ENCODE measurements at regions not wholly inside any gene's neighbourhood (a gene's known extent, or its start where the extent isn't known, plus 50 kb on each side); places are given as distances from the start of the nearest gene placed in this dataset.
"Not testable (repeated sequence)": the region's sequence is repeated elsewhere in the genome, so short reads cannot be mapped to it uniquely, and the experiment has no call there.

DNA sequence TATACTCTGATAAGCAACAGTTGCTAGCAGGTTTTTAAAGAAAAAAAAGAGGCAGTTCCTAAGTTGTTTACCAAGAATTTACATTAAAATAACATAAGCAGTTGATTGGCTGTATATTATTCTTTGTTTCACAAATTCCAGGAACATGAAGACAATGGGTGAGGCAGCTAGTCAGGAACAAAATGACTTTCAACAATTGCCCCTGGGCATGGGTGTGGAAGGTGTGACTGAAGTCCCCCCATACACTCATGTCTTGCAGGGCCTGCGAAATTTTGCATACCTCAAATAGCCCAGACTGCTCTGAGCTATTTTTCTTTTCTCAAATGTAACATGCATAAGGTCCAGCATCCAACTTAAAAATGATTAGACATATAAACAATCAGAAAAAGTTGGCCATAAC, 267.2 kb upstream of the DIO3 start:
- no peak overlapping the region for H3K27ac ChIP-seq (ENCODE audit: low read length)
- intact Hi-C loops (cut with DNase I) = no loop called here
- ATAC-seq (no peak), DNase-seq (no peak)
- H3K4me1 ChIP-seq (ENCODE audit: control insufficient read depth, insufficient read depth, low read length) = no peaks in the 10 kb centered on the region
- H3K9me3 ChIP-seq (ENCODE audit: control insufficient read depth, low read length) = peaks cover 1% of the 10 kb centered on the region
- no peak overlapping the region for H3K4me3 ChIP-seq (ENCODE audit: low read length)
- WGBS = 82% methylated on average over 1 of the region's 1 CpG
- H3K27me3 ChIP-seq (ENCODE audit: control insufficient read depth, insufficient read depth) = no peaks in the 10 kb centered on the region

DNA sequence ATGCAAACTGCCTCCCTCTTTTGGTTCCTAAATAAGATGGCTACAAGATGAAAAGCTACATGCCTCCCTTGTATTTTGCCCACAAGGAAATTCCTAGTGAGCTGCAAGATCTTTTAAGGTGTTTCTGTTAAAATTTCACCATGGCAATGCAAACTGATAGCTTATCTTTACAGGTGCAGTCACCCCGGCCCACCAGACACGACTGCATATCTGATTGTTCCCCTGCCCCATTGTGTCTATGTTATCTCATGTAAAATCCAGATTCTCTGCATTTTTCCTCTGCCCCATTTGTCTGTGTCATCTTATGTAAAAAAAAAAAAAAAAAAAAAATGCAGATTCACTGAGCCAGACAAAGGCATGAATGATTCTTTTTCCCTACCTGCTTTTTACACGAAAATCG, 261.5 kb upstream of the DIO3 start:
- H3K27ac ChIP-seq (ENCODE audit: low read length); intact Hi-C loops (cut with DNase I); ATAC-seq; DNase-seq; H3K9me3 ChIP-seq (ENCODE audit: control insufficient read depth, low read length); H3K27me3 ChIP-seq (ENCODE audit: control insufficient read depth, insufficient read depth); H3K4me3 ChIP-seq (ENCODE audit: low read length); H3K4me1 ChIP-seq (ENCODE audit: control insufficient read depth, insufficient read depth, low read length): not testable (repeated sequence)
- 51% methylated on average over 4 of the region's 4 CpGs for WGBS

DNA sequence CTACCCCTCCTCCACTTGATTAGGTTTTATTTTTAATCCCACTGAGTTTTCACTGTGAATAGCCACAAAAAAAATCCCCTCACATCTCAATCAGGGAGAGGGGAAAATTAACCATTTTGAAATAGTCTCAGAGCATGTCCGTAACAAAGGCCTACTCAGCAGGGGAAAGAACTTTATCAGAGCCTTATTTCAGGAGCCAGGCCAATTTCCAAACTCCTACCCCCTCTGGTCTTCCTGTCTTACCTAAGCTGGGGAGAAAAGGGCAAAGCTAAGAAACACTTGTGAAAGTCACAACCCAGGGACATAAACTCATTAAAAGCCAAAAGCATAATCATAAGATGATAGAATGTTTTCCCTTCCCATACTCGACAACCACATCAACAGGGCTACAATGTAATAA, 260.3 kb upstream of the DIO3 start:
- intact Hi-C loops (cut with DNase I) = no loop called here
- Histone ChIP-seq H3K27me3 (ENCODE audit: control insufficient read depth, insufficient read depth) (no peaks in the 10 kb centered on the region), H3K9me3 (ENCODE audit: control insufficient read depth, low read length) (no peaks in the 10 kb centered on the region), H3K4me3 (ENCODE audit: low read length) (no peak overlapping the region), H3K4me1 (ENCODE audit: control insufficient read depth, insufficient read depth, low read length) (no peaks in the 10 kb centered on the region), H3K27ac (ENCODE audit: low read length) (no peak overlapping the region)
- WGBS = 76% methylated on average over 2 of the region's 2 CpGs
- no peak for DNase-seq
- ATAC-seq = no peak

DNA sequence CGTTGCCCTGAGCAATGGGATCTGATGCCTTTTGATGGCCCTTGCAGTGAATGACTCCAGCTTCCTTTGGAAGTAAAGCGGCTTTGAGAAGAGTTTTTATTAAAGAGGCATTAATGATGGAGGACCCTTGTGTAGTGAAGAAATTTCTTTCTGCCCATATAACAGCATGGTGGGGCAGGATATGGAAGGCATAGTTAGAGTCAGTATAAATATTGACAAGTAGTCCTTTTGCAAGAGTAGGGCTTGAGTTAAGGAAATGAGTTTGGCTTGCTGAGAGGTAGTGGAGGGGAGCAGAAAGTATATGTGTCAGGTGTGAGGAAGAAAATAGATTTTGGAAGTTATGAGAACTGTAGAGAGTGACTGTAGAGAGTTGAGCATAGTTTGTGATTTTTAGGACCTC, 254.1 kb upstream of the DIO3 start:
- H3K4me3 ChIP-seq (ENCODE audit: low read length); ATAC-seq; H3K27me3 ChIP-seq (ENCODE audit: control insufficient read depth, insufficient read depth); H3K9me3 ChIP-seq (ENCODE audit: control insufficient read depth, low read length); H3K27ac ChIP-seq (ENCODE audit: low read length); DNase-seq; intact Hi-C loops (cut with DNase I); H3K4me1 ChIP-seq (ENCODE audit: control insufficient read depth, insufficient read depth, low read length): not testable (repeated sequence)
- 82% methylated on average over 2 of the region's 2 CpGs for WGBS

DNA sequence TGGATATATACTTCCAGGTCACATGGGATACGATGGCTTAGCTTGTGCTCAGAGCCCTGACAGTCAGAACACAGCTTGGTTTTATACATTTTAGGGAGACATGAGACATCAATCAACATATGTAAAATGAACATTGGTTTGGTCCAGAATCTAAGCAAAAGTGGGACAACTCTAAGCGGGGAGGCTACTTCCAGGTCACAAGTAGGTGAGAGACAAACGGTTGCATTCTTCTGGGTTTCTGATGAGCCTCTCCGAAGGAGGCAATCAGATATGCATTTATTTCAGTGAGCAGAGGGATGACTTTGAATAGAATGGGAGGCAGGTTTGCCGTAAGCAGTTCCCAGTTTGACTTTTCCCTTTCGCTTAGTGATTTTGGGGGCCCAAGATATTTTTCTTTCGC, 250.1 kb upstream of the DIO3 start:
- H3K27me3 ChIP-seq (ENCODE audit: control insufficient read depth, insufficient read depth); DNase-seq; intact Hi-C loops (cut with DNase I); H3K9me3 ChIP-seq (ENCODE audit: control insufficient read depth, low read length); ATAC-seq; H3K4me1 ChIP-seq (ENCODE audit: control insufficient read depth, insufficient read depth, low read length); H3K4me3 ChIP-seq (ENCODE audit: low read length); H3K27ac ChIP-seq (ENCODE audit: low read length): not testable (repeated sequence)
- 74% methylated on average over 7 of the region's 7 CpGs for WGBS

DNA sequence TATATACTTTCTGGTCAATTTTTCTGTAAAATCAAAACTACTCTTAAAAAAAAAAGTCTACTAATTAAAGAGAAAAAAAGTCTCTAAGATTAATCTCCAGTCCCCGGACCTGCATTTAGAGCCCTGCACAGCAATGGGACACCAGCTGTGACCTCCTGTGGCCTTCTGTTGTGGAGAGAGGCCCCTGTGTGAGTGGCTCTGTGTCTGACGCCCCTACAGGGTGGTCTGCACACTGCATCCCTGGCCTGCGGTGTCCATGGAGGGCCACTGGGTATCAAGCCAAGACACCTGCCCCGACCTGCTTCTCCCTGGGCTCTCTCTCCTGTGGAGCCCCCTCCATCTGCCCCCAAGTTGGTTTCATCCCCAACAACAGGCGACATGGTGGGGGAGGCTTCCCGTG, 248.0 kb upstream of the DIO3 start:
- intact Hi-C loops (cut with DNase I) = no loop called here
- no peak overlapping the region for H3K4me3 ChIP-seq (ENCODE audit: low read length)
- peaks cover 3% of the 10 kb centered on the region for H3K9me3 ChIP-seq (ENCODE audit: control insufficient read depth, low read length)
- WGBS = 52% methylated on average over 6 of the region's 6 CpGs
- ATAC-seq = no peak
- H3K27ac ChIP-seq (ENCODE audit: low read length) = no peak overlapping the region
- no peak for DNase-seq
- no peaks in the 10 kb centered on the region for H3K27me3 ChIP-seq (ENCODE audit: control insufficient read depth, insufficient read depth)
- no peaks in the 10 kb centered on the region for H3K4me1 ChIP-seq (ENCODE audit: control insufficient read depth, insufficient read depth, low read length)

DNA sequence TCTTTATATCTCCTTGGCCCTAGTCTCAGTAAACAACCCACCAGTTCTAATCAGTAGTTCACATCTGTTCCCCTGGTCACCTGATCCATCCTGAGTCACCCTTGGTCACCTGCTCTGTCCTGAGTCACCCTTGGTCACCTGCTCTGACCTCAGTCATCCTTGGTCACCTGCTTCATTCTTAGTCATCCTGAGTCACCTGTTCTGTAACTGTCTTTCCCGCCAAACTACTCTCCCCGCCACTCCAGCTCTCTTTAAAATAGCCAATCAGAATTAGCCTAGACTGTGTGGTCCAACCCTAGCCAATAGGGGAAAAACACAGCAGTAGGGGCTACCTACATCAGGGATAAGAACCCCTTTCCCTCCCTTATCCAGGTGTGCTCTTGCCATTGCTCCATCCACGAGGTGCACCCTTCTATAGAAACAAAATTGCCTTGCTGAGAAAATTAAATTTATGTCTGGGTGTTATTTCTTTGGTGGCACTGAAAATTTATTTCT, 245.4 kb upstream of the DIO3 start:
- Histone ChIP-seq H3K27me3 (ENCODE audit: control insufficient read depth, insufficient read depth) (no peaks in the 10 kb centered on the region), H3K9me3 (ENCODE audit: control insufficient read depth, low read length) (peaks cover 3% of the 10 kb centered on the region), H3K27ac (ENCODE audit: low read length) (no peak overlapping the region), H3K4me3 (ENCODE audit: low read length) (no peak overlapping the region), H3K4me1 (ENCODE audit: control insufficient read depth, insufficient read depth, low read length) (no peaks in the 10 kb centered on the region)
- 88% methylated on average over 3 of the region's 3 CpGs for WGBS
- ATAC-seq (no peak), DNase-seq (no peak)
- intact Hi-C loops (cut with DNase I) = no loop called here

DNA sequence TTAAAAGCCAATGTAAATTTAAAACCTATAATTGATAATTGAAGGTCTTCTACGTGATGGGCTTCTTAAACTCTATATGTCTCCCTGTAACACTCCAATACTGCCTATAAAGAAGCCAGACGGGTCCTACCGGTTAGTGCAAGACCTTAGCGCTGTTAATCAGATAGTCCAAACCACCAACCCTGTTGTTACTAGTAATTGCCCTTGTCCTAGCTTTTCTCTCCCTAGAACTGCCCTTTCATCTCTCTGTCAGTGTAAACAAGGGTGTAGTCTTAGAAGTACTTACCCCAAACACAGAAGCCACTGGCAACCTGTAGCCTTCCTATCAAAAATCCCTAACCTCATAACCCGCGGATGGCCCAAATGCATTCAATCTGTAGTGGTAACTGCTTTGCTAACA, 243.0 kb upstream of the DIO3 start:
- intact Hi-C loops (cut with DNase I) = no loop called here
- Histone ChIP-seq H3K4me1 (ENCODE audit: control insufficient read depth, insufficient read depth, low read length) (no peaks in the 10 kb centered on the region), H3K4me3 (ENCODE audit: low read length) (no peak overlapping the region), H3K27ac (ENCODE audit: low read length) (no peak overlapping the region), H3K9me3 (ENCODE audit: control insufficient read depth, low read length) (peaks cover 3% of the 10 kb centered on the region), H3K27me3 (ENCODE audit: control insufficient read depth, insufficient read depth) (no peaks in the 10 kb centered on the region)
- DNase-seq (no peak), ATAC-seq (no peak)
- WGBS = 80% methylated on average over 6 of the region's 6 CpGs

DNA sequence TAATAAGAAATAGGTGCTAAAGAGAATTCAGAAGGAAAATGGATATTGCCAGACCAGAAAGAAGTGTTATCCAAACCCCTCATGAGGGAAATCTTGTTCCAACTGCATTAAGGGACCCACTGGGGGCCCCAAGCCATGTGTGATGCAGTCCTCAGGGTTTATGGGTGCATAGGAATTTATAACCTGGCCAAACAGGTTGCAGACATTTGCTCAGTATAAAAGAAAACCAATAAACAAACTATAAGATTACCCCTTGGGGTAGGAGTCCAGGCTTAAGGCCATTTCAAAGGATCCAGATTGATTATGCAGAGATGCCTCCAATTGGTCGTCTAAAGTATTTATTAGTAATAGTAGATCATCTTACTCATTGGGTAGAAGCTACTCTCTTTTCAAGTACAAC, 240.9 kb upstream of the DIO3 start:
- no peak for DNase-seq
- ATAC-seq = no peak
- no peak overlapping the region for H3K27ac ChIP-seq (ENCODE audit: low read length)
- peaks cover 5% of the 10 kb centered on the region for H3K9me3 ChIP-seq (ENCODE audit: control insufficient read depth, low read length)
- WGBS = 79% methylated on average over 1 of the region's 1 CpG
- H3K4me1 ChIP-seq (ENCODE audit: control insufficient read depth, insufficient read depth, low read length) = no peaks in the 10 kb centered on the region
- H3K27me3 ChIP-seq (ENCODE audit: control insufficient read depth, insufficient read depth) = no peaks in the 10 kb centered on the region
- intact Hi-C loops (cut with DNase I) = no loop called here
- no peak overlapping the region for H3K4me3 ChIP-seq (ENCODE audit: low read length)

DNA sequence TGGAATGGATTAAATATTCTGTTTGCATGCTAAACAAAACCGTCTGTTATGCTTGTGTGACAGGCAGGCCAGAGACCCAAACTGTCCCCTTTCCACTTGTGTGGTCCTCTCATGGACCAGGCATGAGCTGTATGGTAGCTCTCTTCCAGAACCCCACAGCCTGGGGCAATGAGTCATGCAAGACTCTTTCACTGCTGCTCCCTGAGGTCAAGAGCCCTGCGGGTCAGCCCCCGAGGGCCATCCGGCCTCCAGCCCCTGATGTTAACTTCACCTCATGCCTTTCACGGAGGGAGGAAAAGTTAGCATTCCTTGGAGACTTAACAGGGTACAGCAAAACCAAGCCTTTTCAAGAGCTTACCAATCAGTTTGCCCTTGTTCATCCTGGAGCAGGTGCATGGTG, 239.1 kb upstream of the DIO3 start:
- ATAC-seq (no peak), DNase-seq (no peak)
- intact Hi-C loops (cut with DNase I) = no loop called here
- no peak overlapping the region for H3K27ac ChIP-seq (ENCODE audit: low read length)
- H3K4me3 ChIP-seq (ENCODE audit: low read length) = no peak overlapping the region
- peaks cover 2% of the 10 kb centered on the region for H3K9me3 ChIP-seq (ENCODE audit: control insufficient read depth, low read length)
- no peaks in the 10 kb centered on the region for H3K27me3 ChIP-seq (ENCODE audit: control insufficient read depth, insufficient read depth)
- 73% methylated on average over 5 of the region's 5 CpGs for WGBS
- H3K4me1 ChIP-seq (ENCODE audit: control insufficient read depth, insufficient read depth, low read length) = no peaks in the 10 kb centered on the region

DNA sequence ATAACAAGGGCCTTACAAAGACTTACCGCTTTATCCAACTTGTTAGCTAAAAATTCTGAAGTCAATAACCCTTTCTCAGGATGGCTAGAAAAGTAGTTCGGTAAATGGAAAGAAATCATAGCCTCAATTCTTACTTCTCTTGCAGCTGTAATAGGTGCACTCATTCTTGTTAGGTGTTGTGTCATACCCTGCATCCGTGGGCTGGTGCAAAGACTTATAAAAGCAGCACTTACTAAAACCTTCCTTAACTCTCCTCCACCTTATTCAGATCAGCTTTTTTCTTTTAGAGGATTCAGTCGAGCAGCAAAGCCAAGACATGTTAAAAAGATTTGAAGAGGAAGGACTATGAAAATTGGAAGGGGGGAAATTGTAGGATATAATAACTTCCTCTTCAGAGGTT, 238.2 kb upstream of the DIO3 start:
- DNase-seq (no peak), ATAC-seq (no peak)
- 85% methylated on average over 4 of the region's 4 CpGs for WGBS
- Histone ChIP-seq H3K27me3 (ENCODE audit: control insufficient read depth, insufficient read depth) (no peaks in the 10 kb centered on the region), H3K4me3 (ENCODE audit: low read length) (no peak overlapping the region), H3K9me3 (ENCODE audit: control insufficient read depth, low read length) (peaks cover 2% of the 10 kb centered on the region), H3K27ac (ENCODE audit: low read length) (no peak overlapping the region), H3K4me1 (ENCODE audit: control insufficient read depth, insufficient read depth, low read length) (no peaks in the 10 kb centered on the region)
- intact Hi-C loops (cut with DNase I) = no loop called here

DNA sequence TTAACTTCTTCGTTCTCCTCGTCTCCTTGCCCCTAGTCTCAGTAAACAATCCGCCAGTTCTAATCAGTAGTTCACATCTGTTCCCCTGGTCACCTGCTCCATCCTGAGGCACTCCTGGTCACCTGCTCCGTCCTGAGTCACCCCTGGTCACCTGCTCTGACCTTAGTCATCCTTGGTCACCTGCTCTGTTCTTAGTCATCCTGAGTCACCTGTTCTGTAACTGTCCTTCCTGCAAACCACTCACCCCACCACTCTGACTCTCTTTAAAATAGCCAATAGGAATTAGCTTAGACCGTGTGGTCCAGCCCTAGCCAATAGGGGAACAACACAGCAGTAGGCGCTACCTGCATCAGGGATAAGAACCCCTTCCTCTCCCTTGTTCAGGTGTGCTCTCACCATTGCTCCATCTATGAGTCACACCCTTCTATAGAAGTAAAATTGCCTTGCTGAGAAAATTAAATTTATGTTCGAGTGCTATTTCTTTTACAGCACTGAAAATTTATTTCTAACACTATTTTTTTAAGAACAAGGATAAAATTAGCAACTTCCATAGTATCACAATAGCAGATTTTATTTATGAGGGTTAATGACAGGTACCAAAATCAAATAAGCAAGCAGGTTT, 237.6 kb upstream of the DIO3 start:
- H3K4me3 ChIP-seq (ENCODE audit: low read length); intact Hi-C loops (cut with DNase I); H3K27ac ChIP-seq (ENCODE audit: low read length); H3K9me3 ChIP-seq (ENCODE audit: control insufficient read depth, low read length); H3K4me1 ChIP-seq (ENCODE audit: control insufficient read depth, insufficient read depth, low read length); DNase-seq; ATAC-seq; H3K27me3 ChIP-seq (ENCODE audit: control insufficient read depth, insufficient read depth): not testable (repeated sequence)
- 85% methylated on average over 7 of the region's 7 CpGs for WGBS
